Peyer's patch (tissue), 4 donors: ENCODE measurements at regions not wholly inside any gene's neighbourhood (a gene's known extent, or its start where the extent isn't known, plus 50 kb on each side); places are given as distances from the start of the nearest gene placed in this dataset.
"Not testable (repeated sequence)": the region's sequence is repeated elsewhere in the genome, so short reads cannot be mapped to it uniquely, and the experiment has no call there.

ENCODE experiments used
- DNase-seq, 3 donors: peaks; one replicate each; pipeline ENCODE4 v3.0.0-alpha.2; 2017 to 2019
- H3K27ac ChIP-seq, 4 donors: fragments of 200-600 bp; sonication (generic); one replicate each; pipeline ENCODE4 v1.5.1; 2016 to 2019
- H3K27me3 ChIP-seq, 2 donors: fragments of 200-600 bp; sonication (generic); one replicate each; pipeline ENCODE4 v1.5.1; 2019
- H3K36me3 ChIP-seq, 3 donors: fragments of 200-600 bp; sonication (generic); one replicate each; pipeline ENCODE4 v1.5.1; 2016 to 2019
- H3K4me1 ChIP-seq, 4 donors: fragments of 200-600 bp; sonication (generic); one replicate each; pipeline ENCODE4 v1.5.1; 2016 to 2019
- H3K4me3 ChIP-seq, 4 donors: fragments of 200-600 bp; sonication (generic); 1 replicate in 3 of 4; 2 replicates in 1 of 4; pipeline ENCODE4 v1.5.1; 2016 to 2019; ENCODE audit warnings: mild to moderate bottlenecking in 1 of 4
- H3K9me3 ChIP-seq, 4 donors: fragments of 200-600 bp; sonication (generic); one replicate each; pipeline ENCODE4 v1.5.1; 2016 to 2019; ENCODE audit warnings: mild to moderate bottlenecking in 1 of 4
- CTCF ChIP-seq, 6 experiments: fragments of 450-650 bp in 4 of 6; fragments of 200-600 bp in 2 of 6; sonication (generic) in 1 of 6; IDR thresholded peaks; one replicate each; pipeline ENCODE4 v1.5.1; 2017 to 2019; ENCODE audit warnings: antibody characterized with exemption in 6 of 6, mild to moderate bottlenecking in 3 of 6, moderate library complexity in 1 of 6
- POLR2A ChIP-seq, 2 donors: fragments of 450-650 bp; IDR thresholded peaks; one replicate each; pipeline ENCODE4 v1.5.1; 2017; ENCODE audit warnings: antibody characterized with exemption in 2 of 2, mild to moderate bottlenecking in 2 of 2, moderate library complexity in 2 of 2

GRCh38 chrX:42020225-42020624, 96.9 kb upstream of the CASK start:
- H3K36me3 ChIP-seq: no peaks in the 10 kb centered on the region
- no peaks in the 10 kb centered on the region for H3K27me3 ChIP-seq
- TF ChIP-seq POLR2A (IDR thresholded peaks at IDR 0.05) (no peak), CTCF (IDR thresholded peaks at IDR 0.05) (no peak)
- no peak for DNase-seq
- H3K4me3 ChIP-seq: no peak overlapping the region
- H3K4me1 ChIP-seq: no peaks in the 10 kb centered on the region
- H3K9me3 ChIP-seq: no peaks in the 10 kb centered on the region
- no peak overlapping the region for H3K27ac ChIP-seq

- no peak for DNase-seq
- H3K9me3 ChIP-seq: no peaks in the 10 kb centered on the region
- no peak overlapping the region for H3K4me3 ChIP-seq
- no peaks in the 10 kb centered on the region for H3K27me3 ChIP-seq
- H3K4me1 ChIP-seq: no peaks in the 10 kb centered on the region
- no peak for TF ChIP-seq POLR2A (IDR thresholded peaks at IDR 0.05)
- no peak for TF ChIP-seq CTCF (IDR thresholded peaks at IDR 0.05)
- H3K36me3 ChIP-seq: no peaks in the 10 kb centered on the region
- no peak overlapping the region for H3K27ac ChIP-seq
Observed at GRCh38 chrX:42017971-42018370, 94.6 kb upstream of the CASK start.

- Histone ChIP-seq H3K9me3 (no peaks in the 10 kb centered on the region), H3K36me3 (no peaks in the 10 kb centered on the region), H3K4me3 (no peak overlapping the region), H3K4me1 (no peaks in the 10 kb centered on the region), H3K27ac (no peak overlapping the region), H3K27me3 (no peaks in the 10 kb centered on the region)
- TF ChIP-seq POLR2A (IDR thresholded peaks at IDR 0.05) (no peak), CTCF (IDR thresholded peaks at IDR 0.05) (no peak)
- DNase-seq: no peak
Observed at GRCh38 chrX:42000836-42001235, 77.5 kb upstream of the CASK start.

GRCh38 chrX:41984628-41985027, 61.3 kb upstream of the CASK start:
- no peaks in the 10 kb centered on the region for H3K4me1 ChIP-seq
- DNase-seq: no peak
- H3K9me3 ChIP-seq: no peaks in the 10 kb centered on the region
- H3K27ac ChIP-seq: no peak overlapping the region
- no peaks in the 10 kb centered on the region for H3K36me3 ChIP-seq
- TF ChIP-seq POLR2A (IDR thresholded peaks at IDR 0.05) (no peak), CTCF (IDR thresholded peaks at IDR 0.05) (no peak)
- no peak overlapping the region for H3K4me3 ChIP-seq
- no peaks in the 10 kb centered on the region for H3K27me3 ChIP-seq

GRCh38 chrX:41982953-41983352, 59.6 kb upstream of the CASK start:
- no peaks in the 10 kb centered on the region for H3K27me3 ChIP-seq
- no peaks in the 10 kb centered on the region for H3K9me3 ChIP-seq
- no peak overlapping the region for H3K4me3 ChIP-seq
- TF ChIP-seq CTCF (IDR thresholded peaks at IDR 0.05): no peak
- no peak for TF ChIP-seq POLR2A (IDR thresholded peaks at IDR 0.05)
- no peaks in the 10 kb centered on the region for H3K36me3 ChIP-seq
- H3K27ac ChIP-seq: no peak overlapping the region
- no peak for DNase-seq
- H3K4me1 ChIP-seq: no peaks in the 10 kb centered on the region

- Histone ChIP-seq H3K4me1 (no peaks in the 10 kb centered on the region), H3K36me3 (no peaks in the 10 kb centered on the region), H3K27me3 (no peaks in the 10 kb centered on the region), H3K4me3 (no peak overlapping the region), H3K27ac (no peak overlapping the region), H3K9me3 (no peaks in the 10 kb centered on the region)
- no peak for DNase-seq
- TF ChIP-seq POLR2A (IDR thresholded peaks at IDR 0.05) (no peak), CTCF (IDR thresholded peaks at IDR 0.05) (no peak)
Observed at GRCh38 chrX:41981481-41982013, 58.2 kb upstream of the CASK start.

GRCh38 chrX:41974677-41975076, 51.3 kb upstream of the CASK start:
- not testable (repeated sequence) for DNase-seq, H3K27ac ChIP-seq, H3K9me3 ChIP-seq, H3K27me3 ChIP-seq, H3K36me3 ChIP-seq, H3K4me3 ChIP-seq, H3K4me1 ChIP-seq
